Breast epithelium (tissue), 3 donors: ENCODE measurements at regions not wholly inside any gene's neighbourhood (a gene's known extent, or its start where the extent isn't known, plus 50 kb on each side); places are given as distances from the start of the nearest gene placed in this dataset.

Experiments used
- POLR2A ChIP-seq: fragments of 450-650 bp; IDR thresholded peaks from one replicate; pipeline ENCODE4 v1.6.1; 2016; ENCODE audit warnings: antibody characterized with exemption, mild to moderate bottlenecking, moderate library complexity
- TF ChIP-seq, protein P1 (sequence below), 3 donors: fragments of 450-650 bp; IDR thresholded peaks; one replicate each; pipeline ENCODE4 v1.5.1; 2016 to 2017; ENCODE audit warnings: antibody characterized with exemption in 3 of 3, mild to moderate bottlenecking in 3 of 3, moderate library complexity in 3 of 3

DNA sequence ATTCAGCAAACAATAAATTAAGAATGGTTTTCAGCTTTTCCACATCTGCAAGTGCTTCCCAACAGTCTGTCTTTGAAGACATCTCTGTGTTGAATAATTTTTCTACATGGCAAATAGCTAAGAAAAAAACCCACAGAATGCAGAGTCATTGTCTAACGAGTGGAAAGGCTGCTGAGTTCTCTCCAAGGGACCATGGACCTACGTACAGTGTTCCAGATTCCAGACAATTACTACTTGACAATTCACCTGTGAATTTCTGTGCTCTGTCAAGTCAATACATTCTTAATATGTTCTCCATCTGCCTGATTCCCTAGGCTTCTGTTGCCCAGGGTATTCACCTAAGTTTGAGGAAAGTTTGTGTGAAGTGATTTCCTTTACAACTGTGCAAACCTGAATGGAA is 83.8 kb upstream of the CA10 start:
- TF ChIP-seq, protein P1, sequence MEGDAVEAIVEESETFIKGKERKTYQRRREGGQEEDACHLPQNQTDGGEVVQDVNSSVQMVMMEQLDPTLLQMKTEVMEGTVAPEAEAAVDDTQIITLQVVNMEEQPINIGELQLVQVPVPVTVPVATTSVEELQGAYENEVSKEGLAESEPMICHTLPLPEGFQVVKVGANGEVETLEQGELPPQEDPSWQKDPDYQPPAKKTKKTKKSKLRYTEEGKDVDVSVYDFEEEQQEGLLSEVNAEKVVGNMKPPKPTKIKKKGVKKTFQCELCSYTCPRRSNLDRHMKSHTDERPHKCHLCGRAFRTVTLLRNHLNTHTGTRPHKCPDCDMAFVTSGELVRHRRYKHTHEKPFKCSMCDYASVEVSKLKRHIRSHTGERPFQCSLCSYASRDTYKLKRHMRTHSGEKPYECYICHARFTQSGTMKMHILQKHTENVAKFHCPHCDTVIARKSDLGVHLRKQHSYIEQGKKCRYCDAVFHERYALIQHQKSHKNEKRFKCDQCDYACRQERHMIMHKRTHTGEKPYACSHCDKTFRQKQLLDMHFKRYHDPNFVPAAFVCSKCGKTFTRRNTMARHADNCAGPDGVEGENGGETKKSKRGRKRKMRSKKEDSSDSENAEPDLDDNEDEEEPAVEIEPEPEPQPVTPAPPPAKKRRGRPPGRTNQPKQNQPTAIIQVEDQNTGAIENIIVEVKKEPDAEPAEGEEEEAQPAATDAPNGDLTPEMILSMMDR (IDR thresholded peaks at IDR 0.05) = no peak
- TF ChIP-seq POLR2A = no peak
